ENCODE measurements at regions not wholly inside any gene's neighbourhood (a gene's known extent, or its start where the extent isn't known, plus 50 kb on each side); places are given as distances from the start of the nearest gene placed in this dataset.

DNA sequence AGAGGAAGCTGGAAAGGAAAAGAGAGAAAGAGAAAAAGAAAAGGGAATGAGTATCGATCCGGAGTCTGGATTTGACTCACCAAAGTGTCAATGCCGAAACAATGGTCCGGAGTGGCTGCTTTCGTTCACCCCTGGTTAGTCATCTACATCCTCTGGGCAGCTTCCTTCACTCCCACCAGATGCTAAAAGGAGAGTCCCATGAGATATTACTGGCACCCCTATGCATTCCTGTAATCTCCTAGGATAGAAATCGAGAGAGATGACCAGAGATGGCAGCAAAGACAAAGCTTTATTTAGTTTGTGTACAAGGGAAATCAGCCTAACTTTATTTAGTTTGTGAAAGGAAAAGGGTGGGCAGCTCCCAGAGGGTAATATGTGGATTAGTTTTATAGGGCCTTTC is 622.2 kb downstream of the ZPLD1 start:
- TF ChIP-seq, protein P1, sequence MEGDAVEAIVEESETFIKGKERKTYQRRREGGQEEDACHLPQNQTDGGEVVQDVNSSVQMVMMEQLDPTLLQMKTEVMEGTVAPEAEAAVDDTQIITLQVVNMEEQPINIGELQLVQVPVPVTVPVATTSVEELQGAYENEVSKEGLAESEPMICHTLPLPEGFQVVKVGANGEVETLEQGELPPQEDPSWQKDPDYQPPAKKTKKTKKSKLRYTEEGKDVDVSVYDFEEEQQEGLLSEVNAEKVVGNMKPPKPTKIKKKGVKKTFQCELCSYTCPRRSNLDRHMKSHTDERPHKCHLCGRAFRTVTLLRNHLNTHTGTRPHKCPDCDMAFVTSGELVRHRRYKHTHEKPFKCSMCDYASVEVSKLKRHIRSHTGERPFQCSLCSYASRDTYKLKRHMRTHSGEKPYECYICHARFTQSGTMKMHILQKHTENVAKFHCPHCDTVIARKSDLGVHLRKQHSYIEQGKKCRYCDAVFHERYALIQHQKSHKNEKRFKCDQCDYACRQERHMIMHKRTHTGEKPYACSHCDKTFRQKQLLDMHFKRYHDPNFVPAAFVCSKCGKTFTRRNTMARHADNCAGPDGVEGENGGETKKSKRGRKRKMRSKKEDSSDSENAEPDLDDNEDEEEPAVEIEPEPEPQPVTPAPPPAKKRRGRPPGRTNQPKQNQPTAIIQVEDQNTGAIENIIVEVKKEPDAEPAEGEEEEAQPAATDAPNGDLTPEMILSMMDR (IDR thresholded peaks at IDR 0.05): no peak
- TF ChIP-seq POLR2A (IDR thresholded peaks at IDR 0.05; ENCODE audit: low read depth): no peak
- TF ChIP-seq POLR2AphosphoS5 (IDR thresholded peaks at IDR 0.05): no peak
